ENCODE measurements at regions not wholly inside any gene's neighbourhood (a gene's known extent, or its start where the extent isn't known, plus 50 kb on each side); places are given as distances from the start of the nearest gene placed in this dataset.

DNA sequence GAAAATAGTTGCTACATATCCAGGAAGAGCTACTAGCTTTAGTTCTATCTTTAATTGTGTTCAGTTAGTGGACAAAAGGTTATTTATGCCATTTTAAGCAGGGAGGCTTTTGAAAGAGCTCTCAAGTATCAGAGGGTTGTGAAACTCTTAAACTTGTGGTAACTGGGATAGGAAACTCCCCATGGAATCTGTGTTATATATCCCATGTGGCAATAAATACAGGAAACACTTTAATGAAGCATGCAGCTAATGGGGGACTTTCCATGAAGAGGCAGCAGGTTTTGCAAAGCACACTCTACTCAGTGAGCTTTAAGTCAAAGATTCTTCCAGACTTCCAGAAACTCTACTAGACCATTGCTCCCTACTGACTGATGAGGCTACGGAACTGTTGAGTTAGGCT is 805.0 kb upstream of the C9orf72 start:
- TF ChIP-seq, protein P1, sequence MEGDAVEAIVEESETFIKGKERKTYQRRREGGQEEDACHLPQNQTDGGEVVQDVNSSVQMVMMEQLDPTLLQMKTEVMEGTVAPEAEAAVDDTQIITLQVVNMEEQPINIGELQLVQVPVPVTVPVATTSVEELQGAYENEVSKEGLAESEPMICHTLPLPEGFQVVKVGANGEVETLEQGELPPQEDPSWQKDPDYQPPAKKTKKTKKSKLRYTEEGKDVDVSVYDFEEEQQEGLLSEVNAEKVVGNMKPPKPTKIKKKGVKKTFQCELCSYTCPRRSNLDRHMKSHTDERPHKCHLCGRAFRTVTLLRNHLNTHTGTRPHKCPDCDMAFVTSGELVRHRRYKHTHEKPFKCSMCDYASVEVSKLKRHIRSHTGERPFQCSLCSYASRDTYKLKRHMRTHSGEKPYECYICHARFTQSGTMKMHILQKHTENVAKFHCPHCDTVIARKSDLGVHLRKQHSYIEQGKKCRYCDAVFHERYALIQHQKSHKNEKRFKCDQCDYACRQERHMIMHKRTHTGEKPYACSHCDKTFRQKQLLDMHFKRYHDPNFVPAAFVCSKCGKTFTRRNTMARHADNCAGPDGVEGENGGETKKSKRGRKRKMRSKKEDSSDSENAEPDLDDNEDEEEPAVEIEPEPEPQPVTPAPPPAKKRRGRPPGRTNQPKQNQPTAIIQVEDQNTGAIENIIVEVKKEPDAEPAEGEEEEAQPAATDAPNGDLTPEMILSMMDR (IDR thresholded peaks at IDR 0.05) = no peak

DNA sequence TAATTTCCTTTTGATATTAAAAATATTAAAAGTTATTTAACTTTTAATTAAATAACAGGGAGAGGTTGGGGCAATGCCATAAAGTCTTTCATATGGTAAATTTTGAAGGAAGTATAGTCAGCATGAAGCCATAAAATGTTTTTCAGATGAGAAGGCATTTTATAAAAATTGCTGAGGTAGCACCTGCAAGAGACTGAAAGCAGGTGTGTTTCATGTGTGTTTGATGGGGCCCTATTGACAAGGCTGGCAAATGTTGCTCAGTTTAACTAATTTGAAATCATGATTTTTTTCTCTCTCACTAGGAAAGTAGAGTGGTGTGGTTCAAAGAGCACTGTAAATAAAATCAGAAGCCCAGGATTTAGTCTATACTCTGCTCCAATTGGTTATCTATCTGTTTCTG is 805.8 kb upstream of the C9orf72 start:
- TF ChIP-seq, protein P1 (IDR thresholded peaks at IDR 0.05) = no peak

DNA sequence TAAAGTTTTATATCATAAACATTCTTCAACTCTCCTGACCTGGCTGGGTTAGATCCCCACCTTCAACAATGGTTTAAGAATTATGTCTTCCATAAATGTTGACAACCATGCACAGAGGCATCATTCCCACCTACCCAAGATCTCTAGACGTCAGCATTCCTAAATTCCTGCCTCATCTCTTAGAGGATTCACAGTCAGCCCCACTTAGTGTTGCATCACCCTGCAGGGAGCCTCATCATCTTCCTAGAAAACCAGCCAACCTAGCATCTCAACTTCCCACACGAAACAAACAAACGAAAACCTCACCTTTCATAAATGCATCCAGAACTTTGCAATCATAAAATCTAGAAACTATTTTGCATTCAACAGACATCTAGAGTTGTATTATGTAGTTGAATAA is 816.1 kb upstream of the C9orf72 start:
- TF ChIP-seq, protein P1 (IDR thresholded peaks at IDR 0.05) = no peak

DNA sequence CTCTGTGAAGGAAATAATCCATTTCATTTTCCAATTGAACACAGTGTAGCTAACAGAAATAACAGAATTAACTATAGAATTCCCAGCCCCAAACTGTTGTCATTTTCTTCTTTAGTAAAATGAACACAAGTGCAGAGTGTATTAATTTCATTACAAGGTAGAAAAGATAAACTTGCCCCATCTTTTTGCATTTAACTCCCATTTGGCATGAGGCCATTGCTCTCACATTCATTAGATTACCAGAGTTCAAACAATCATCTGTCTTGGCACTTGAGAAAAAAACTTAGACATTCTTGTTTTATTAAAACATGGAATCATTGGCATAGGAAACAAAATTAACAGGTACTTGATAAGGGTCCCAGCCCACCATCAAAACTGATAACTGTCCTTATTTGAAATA is 821.5 kb upstream of the C9orf72 start:
- TF ChIP-seq, protein P1 (IDR thresholded peaks at IDR 0.05) = no peak

DNA sequence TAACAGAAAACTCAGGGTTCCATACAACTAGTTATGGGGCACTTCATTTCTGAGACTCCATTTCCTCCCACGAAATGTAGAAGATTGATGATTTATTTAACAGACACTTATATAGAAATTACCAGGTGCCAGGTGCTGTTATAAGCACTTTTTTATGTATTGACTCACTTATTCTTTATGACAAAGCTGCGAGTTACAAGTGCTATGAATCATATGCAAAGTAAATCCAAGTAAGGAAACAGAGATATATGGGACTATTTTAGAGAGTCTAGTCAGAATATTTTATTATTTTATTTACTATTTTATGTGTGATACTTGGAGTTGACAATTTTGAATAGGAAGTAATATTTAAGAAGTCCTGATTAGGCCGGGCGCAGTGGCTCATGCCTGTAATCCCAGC is 822.8 kb upstream of the C9orf72 start:
- TF ChIP-seq, protein P1 (IDR thresholded peaks at IDR 0.05) = no peak

DNA sequence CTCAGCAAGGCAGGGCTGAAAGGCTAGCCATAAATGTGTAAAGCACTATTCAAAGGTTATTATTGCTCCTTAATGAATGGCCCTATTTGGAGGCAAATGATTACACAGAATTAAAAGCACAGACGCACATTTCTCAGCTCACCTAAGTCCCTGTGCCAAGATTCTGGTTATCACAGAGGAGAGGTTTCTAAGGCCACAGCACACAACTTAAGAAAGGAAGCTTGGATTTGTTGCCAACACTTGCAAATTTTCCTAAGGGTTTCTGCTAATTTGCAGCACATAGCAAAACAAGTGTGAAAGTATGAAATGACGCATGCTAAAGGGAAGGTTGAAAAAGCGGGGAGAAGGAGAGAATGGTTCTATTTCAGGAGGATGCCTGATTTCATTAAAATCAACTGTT is 834.1 kb upstream of the C9orf72 start:
- TF ChIP-seq, protein P1 (IDR thresholded peaks at IDR 0.05) = no peak

DNA sequence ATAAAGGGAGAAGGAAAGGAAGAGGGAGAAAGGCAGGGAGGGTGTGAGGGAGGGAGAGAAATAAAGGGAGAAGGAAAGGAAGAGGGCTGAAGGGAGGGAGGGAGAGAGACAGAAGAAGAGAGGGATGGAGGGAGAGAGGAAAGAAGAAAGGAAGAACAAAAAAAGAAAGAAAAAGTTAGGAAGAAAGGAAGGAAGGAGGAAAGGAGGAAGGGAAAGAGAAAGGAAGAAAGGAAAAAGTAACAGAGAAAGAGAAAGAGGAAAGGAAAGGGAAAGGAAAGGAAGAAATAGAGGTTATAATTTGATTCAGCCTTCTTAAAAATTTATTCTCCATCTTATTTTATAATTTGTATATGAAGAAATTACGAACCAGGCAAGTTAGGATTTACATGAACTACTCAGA is 836.6 kb upstream of the C9orf72 start:
- TF ChIP-seq, protein P1 (IDR thresholded peaks at IDR 0.05) = no peak

DNA sequence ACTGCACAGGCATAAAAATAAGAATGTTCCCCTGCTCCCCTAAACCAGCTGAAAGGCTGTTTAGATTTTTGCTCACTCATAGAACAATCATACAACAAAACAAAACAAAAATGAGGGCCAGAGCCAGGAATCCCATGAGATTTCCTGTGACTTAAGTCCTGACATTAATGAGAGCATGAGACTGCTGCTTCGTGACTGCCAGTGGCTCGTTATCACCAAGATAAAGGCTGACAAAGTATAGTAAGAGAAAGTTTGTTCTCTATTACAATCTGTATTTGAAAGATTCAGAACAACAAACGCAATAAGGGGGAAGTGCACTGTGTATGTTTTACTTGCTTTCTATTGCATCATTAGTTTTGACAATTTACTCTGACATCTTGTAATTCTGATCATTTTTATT is 837.1 kb upstream of the C9orf72 start:
- TF ChIP-seq, protein P1 (IDR thresholded peaks at IDR 0.05) = no peak
